ENCODE measurements at regions not wholly inside any gene's neighbourhood (a gene's known extent, or its start where the extent isn't known, plus 50 kb on each side); places are given as distances from the start of the nearest gene placed in this dataset.

DNA sequence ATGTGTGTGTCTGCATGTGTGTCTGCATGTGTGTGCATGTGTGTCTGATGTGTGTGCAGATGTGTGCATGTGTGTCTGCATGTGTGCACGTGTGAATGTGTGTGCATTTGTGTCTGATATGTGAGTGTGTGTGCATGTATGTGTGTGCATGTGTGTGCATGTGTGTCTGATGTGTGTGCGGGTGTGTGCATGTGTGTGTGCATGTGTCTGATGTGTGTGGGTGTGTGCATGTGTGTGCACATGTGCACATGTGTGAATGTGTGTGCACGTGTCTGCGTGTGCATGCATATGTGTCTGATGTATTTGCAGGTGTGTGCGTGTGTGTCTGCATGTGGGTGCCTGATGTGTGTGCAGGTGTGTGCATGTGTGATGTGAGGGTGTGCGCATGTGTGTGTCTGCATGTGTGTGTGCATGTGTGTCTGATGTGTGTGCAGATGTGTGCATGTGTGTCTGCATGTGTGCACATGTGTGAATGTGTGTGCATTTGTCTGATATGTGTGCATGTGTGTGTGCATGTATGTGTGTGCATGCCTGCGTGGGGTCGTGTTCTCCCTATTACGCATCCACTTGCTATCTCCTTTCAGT, 470.1 kb upstream of the HS6ST1 start:
- DNase-seq, result no peak

DNA sequence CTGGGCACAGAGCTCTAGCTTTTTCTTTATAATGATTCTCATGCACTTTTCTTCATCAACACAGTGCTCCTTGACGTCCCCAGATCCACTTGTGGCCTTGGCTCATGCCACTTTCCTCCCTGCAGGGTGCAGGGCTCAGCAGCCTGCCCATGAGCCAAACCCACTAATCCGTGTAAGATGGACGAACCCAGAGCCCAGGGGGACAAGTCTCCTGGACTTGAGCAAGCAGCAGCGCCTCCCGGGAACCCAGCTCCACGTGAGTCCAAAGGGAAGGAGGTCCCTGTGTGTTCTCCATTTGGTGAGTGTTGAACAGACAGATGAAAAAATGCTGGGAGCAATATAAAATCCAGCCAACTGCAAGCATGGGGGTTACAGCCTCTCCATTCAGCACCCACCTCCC, 470.6 kb upstream of the HS6ST1 start:
- DNase-seq, result no peak

GRCh38 chr2:128789776-128790455, 471.2 kb upstream of the HS6ST1 start:
- DNase-seq, result no peak

DNA sequence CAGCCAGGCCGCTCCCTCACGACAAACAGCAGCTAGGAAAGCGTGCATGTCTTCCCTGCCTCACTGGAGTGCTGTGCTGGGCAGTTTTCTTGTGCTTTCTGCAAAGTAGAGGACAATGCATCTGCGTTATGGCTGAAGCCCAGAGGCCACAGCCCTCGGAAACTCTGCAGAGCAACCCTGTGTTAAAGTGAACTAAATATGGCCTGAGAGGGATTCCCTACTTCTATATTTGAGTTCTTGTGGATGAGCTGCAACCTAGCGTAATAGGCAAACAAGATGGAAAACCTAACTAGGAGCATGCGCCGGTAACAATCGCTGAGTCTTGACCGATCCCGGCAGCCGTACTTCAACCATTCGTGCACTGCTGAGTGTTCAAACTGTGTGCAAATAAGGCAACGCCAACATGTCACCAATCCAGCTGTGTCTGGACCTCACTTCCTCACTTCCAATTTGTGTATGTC, 471.9 kb upstream of the HS6ST1 start:
- DNase-seq, result no peak

GRCh38 chr2:128791120-128791984, 472.7 kb upstream of the HS6ST1 start:
- no peak for DNase-seq

- no peak for DNase-seq
Measured at GRCh38 chr2:128791985-128792320, 473.3 kb upstream of the HS6ST1 start.

DNA sequence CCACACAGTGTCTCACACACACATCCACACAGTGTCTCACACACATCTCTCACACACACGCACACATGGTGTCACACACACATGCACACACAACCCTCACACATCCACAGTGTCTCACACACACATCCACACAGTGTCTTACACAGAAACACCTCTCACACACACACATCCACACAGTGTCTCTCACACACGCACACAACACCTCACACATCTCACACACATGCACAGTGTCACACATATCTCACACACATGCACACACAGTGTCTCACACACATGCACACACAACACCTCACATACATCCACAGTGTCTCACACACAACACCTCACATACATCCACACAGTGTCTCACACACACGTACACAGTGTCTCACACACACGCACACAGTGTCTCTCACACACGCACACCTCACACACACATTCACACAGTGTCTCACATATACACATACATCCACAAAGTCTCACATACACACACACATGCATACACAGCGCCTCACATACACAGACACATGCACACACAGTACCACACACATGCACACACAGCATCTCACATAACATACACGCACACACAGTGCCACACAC, 473.9 kb upstream of the HS6ST1 start:
- DNase-seq, result no peak

- DNase-seq, result no peak
Measured at GRCh38 chr2:128793404-128793803, 474.7 kb upstream of the HS6ST1 start.

DNA sequence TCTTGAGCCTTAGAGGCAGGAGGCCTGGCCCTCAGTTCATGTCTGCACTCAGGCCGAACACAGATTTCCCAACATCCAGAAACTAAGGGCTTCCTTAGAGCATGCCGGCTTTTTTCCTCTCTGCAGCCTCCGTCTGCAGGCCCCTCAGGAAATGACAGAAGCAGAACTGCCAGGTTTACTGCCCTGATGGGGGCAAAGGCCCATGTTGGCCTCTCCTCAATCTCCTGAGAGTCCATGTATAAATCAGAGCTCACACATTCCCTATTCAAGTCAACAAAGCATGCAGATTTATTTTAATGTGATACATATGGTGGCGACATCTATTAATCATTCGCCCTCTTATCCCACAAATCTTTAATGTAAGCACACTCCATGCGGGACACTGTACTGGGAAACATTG, 475.6 kb upstream of the HS6ST1 start:
- no peak for DNase-seq

DNA sequence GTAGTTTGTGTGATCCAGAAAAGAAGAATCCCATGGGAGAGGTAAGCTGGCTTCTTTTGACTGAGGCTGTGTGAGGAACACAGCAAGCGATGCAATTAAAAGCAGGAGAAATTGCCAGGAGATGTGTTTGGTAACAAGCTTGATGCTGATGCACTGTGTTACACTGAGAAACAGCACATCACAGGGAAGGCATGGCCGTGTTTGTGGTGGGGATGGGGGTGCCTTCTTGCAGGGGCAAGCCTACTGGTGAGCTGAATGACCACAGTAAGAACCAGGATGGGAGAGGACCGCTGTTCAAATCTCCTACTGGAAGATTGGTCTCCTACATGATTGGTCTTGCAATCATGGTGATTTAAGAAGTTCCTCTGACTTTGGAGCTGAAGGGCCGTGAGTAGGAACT, 477.7 kb upstream of the HS6ST1 start:
- DNase-seq, result no peak

DNA sequence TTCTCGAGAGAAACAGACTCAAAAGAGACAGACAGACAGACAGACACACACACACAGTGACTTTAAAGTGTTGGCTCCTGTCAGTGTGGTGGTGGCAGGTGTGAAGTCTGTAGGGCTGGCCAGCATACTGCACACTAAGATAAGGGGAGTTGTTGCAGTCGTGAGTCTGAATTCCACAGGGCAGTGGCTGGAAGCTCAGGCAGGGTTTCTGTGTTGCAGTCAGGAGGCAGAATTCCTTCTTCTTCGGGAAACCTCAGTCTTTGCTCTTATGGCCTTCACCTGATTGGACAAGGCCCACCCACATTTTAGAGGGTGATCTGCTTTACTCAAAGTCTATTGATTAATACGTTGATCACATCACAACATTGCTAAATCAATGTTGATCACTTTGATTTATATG, 478.4 kb upstream of the HS6ST1 start:
- no peak for DNase-seq

- DNase-seq, result no peak
Measured at GRCh38 chr2:128797533-128797932, 478.9 kb upstream of the HS6ST1 start.

GRCh38 chr2:128797937-128798336, 479.3 kb upstream of the HS6ST1 start:
- no peak for DNase-seq

DNA sequence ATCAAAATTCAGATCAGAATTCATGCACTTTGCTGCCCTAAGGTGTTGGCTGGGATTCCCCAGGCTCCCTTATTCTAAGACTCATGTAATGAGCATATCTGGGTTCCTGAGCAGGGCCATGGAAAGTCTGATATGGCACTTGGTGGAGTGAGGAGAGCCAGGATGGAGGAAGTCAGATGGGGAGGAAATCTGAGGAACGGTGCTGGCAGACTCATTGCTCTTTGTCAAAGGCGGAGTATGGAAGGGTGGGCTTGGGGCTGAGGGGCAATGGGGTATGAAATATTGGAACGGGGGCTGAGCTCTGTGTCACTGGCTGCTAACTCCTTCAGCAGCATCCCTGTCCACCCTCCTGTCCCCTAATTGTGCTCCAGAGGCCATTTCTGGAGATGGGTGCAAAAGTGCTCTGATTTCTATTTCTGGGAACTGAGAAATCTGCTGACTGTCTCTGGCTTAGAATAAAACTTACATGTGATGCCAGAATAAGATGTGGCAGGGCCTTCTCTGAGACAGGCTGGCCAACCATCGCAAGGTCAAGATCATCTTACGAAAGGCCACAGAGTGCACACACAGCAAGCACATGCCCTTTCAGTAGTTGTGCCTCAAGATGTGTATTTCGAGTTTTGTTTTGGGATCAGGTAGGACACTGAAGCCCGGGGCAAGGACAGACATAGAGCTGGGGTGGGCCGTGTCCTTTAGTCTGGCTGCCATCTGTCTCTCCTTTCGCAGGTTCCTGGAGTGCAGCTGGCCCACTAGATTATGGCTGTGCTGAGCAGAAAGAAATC, 480.0 kb upstream of the HS6ST1 start:
- no peak for DNase-seq

DNA sequence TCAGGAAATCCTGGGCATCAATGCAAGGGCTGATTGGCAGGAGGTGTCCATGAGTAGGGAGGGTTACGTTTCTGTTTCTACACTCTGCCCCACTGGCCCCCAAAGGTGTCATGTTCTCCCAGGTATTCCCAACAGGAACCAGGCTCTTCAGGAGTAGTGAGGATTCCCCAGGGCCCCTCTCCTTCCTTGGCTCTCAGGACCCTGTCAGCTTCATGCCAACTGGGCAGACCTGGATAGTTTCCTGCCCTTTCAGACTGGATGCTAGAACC, 480.6 kb upstream of the HS6ST1 start:
- no peak for DNase-seq

GRCh38 chr2:128799730-128800129, 481.1 kb upstream of the HS6ST1 start:
- no peak for DNase-seq

DNA sequence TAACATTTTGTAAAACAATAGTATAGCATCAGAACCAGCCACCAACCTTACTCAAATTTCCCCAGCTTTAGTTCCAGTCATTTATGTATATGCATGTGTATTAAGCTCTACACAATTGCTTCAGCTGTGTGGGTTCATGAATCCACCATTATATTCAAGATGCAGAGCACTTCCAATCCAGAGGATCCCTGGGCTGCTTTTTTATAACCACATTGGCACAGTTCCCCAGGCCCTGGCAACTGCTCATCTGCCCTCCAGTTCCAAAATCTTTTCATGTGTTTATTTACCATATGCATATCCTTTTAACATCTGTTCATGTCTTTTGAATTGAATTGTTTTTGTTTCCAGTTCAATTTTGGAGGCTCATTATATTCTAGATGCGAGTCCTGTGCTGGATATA, 482.9 kb upstream of the HS6ST1 start:
- DNase-seq, result no peak

GRCh38 chr2:128803222-128803621, 484.6 kb upstream of the HS6ST1 start:
- DNase-seq, result no peak

DNA sequence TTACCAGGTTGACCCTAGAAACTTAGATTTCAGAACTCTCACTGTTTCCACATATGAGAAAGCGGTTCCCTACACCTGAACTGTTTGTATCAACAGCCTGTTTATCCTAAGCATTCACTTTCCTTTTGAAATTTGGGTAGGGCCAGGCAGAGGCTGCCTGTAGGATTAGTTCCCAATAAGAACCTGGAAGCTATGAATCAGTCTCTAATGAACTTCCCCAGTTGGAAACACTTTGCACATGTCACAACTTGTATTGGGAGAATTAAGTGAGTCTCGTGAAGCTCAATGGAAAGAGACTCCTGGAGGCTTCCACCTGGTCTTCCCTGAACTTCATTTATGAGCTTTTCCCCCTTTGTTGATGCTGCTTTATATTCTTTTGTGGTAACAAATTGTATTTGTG, 486.6 kb upstream of the HS6ST1 start:
- no peak for DNase-seq

GRCh38 chr2:128805918-128806317, 487.2 kb upstream of the HS6ST1 start:
- no peak for DNase-seq

DNA sequence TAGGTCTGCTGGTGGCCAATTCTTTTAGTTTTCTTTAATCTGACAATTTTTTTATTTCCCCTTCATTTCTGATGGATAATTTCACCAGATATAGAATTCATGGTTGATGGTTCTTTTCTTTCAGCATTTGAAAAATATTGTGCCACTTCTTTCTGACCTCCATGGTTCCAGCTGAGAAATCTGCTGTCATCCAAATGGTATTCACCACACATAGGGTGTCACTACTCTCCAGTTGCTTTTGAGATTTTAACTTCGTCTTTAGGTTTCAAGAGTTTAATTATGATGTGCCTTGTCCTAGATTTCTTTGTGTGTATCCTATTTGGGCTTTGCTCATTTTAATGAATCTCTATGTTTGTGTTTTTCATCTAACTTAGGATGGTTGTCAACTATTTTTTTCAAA, 488.6 kb upstream of the HS6ST1 start:
- no peak for DNase-seq

GRCh38 chr2:128808462-128809258, 490.0 kb upstream of the HS6ST1 start:
- DNase-seq, result no peak

Data from CD4-positive, alpha-beta T cell treated with Interleukin-12 subunit alpha and Interleukin-12 subunit beta, for 1 hour (primary cell).